ENCODE measurements at regions not wholly inside any gene's neighbourhood (a gene's known extent, or its start where the extent isn't known, plus 50 kb on each side); places are given as distances from the start of the nearest gene placed in this dataset.

- Histone ChIP-seq H3K27me3 (ENCODE audit: control insufficient read depth, extremely low read depth, insufficient read depth, low read length) (no peaks in the 10 kb centered on the region), H3K4me2 (ENCODE audit: control insufficient read depth, extremely low read depth, insufficient read depth, low read depth, low read length) (no peak overlapping the region), H3K27ac (ENCODE audit: control insufficient read depth, insufficient read depth, low read length) (no peak overlapping the region), H3K36me3 (ENCODE audit: control insufficient read depth in 2 of 2, extremely low read depth in 1 of 2, insufficient read depth in 2 of 2, low read length in 2 of 2) (no peaks in the 10 kb centered on the region), H3K9me1 (ENCODE audit: control insufficient read depth, extremely low read depth, insufficient read depth, low read length) (no peaks in the 10 kb centered on the region), H3K79me2 (ENCODE audit: control insufficient read depth, insufficient read depth, low read length) (no peaks in the 10 kb centered on the region), H3K9me3 (ENCODE audit: control insufficient read depth, low read depth, low read length) (no peaks in the 10 kb centered on the region), H3K4me3 (ENCODE audit: control insufficient read depth in 2 of 3, extremely low read depth in 1 of 3, insufficient read depth in 2 of 3, low read depth in 1 of 3, low read length in 3 of 3) (no peak overlapping the region), H2AFZ (ENCODE audit: control insufficient read depth, low read length) (no peak overlapping the region), H3K4me1 (ENCODE audit: control insufficient read depth, extremely low read depth, insufficient read depth, low read length) (no peaks in the 10 kb centered on the region), H3K9ac (ENCODE audit: control insufficient read depth, extremely low read depth, insufficient read depth, low read length) (no peak overlapping the region), H4K20me1 (ENCODE audit: control insufficient read depth, extremely low read depth, insufficient read depth, low read length) (no peaks in the 10 kb centered on the region)
- TF ChIP-seq EZH2 (IDR thresholded peaks at IDR 0.05; ENCODE audit: low read length) (no peak), CTCF (optimal IDR thresholded peaks at IDR 0.05 in 1 of 3, IDR thresholded peaks at IDR 0.05 in 1 of 3, conservative IDR thresholded peaks at IDR 0.05 in 1 of 3; ENCODE audit: extremely low read depth in 1 of 3, insufficient read depth in 2 of 3, low read length in 3 of 3) (no peak)
- FAIRE-seq (no peak), DNase-seq (ENCODE audit: low read depth, low spot score) (no peak)
- dilution Hi-C loops (cut with MboI; ENCODE audit: extremely low pct_ligation_motif_present, low sequenced_read_pairs): no loop called here
Observed at GRCh38 chrX:128759745-128760144, 707.5 kb upstream of the ACTRT1 start.

GRCh38 chrX:128759177-128759576 is 707.0 kb upstream of the ACTRT1 start:
- dilution Hi-C loops (cut with MboI; ENCODE audit: extremely low pct_ligation_motif_present, low sequenced_read_pairs): no loop called here
- Histone ChIP-seq H3K27me3 (ENCODE audit: control insufficient read depth, extremely low read depth, insufficient read depth, low read length) (no peaks in the 10 kb centered on the region), H3K27ac (ENCODE audit: control insufficient read depth, insufficient read depth, low read length) (no peak overlapping the region), H3K9me3 (ENCODE audit: control insufficient read depth, low read depth, low read length) (no peaks in the 10 kb centered on the region), H2AFZ (ENCODE audit: control insufficient read depth, low read length) (no peak overlapping the region), H3K9ac (ENCODE audit: control insufficient read depth, extremely low read depth, insufficient read depth, low read length) (no peak overlapping the region), H3K4me1 (ENCODE audit: control insufficient read depth, extremely low read depth, insufficient read depth, low read length) (no peaks in the 10 kb centered on the region), H3K4me2 (ENCODE audit: control insufficient read depth, extremely low read depth, insufficient read depth, low read depth, low read length) (no peak overlapping the region), H3K79me2 (ENCODE audit: control insufficient read depth, insufficient read depth, low read length) (no peaks in the 10 kb centered on the region), H3K4me3 (ENCODE audit: control insufficient read depth in 2 of 3, extremely low read depth in 1 of 3, insufficient read depth in 2 of 3, low read depth in 1 of 3, low read length in 3 of 3) (no peak overlapping the region), H3K36me3 (ENCODE audit: control insufficient read depth in 2 of 2, extremely low read depth in 1 of 2, insufficient read depth in 2 of 2, low read length in 2 of 2) (no peaks in the 10 kb centered on the region), H4K20me1 (ENCODE audit: control insufficient read depth, extremely low read depth, insufficient read depth, low read length) (no peaks in the 10 kb centered on the region), H3K9me1 (ENCODE audit: control insufficient read depth, extremely low read depth, insufficient read depth, low read length) (no peaks in the 10 kb centered on the region)
- no peak for FAIRE-seq
- TF ChIP-seq CTCF (optimal IDR thresholded peaks at IDR 0.05 in 1 of 3, IDR thresholded peaks at IDR 0.05 in 1 of 3, conservative IDR thresholded peaks at IDR 0.05 in 1 of 3; ENCODE audit: extremely low read depth in 1 of 3, insufficient read depth in 2 of 3, low read length in 3 of 3) (no peak), EZH2 (IDR thresholded peaks at IDR 0.05; ENCODE audit: low read length) (no peak)
- no peak for DNase-seq (ENCODE audit: low read depth, low spot score)

Measured in keratinocyte (primary cell).